Kasumi-1 (cell line): ENCODE measurements at regions not wholly inside any gene's neighbourhood (a gene's known extent, or its start where the extent isn't known, plus 50 kb on each side); places are given as distances from the start of the nearest gene placed in this dataset.

Source experiments
- DNase-seq, 2 experiments: peaks; one replicate each; lab custom pipeline; 2025; lab: John Stamatoyannopoulos, UW

DNA sequence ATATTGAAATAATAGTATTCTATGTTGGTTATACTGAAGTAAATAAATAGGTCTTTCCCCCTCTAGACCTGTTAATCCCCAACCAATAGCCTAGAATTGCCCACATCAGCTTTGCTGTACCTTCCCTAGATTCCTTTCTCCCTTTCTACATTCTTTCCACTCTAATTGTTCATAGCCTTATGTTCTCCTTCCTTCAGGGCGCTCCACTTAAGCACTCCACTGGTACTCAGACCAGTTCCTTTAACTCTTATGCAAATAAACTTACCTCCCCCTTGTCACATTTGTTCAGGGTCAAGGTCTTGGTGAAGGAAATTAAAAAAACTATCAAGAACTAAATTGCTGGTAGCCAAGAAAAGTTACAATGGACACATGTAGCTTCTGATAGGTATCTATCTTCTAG is 294.8 kb downstream of the UTP18 start:
- no peak for DNase-seq

DNA sequence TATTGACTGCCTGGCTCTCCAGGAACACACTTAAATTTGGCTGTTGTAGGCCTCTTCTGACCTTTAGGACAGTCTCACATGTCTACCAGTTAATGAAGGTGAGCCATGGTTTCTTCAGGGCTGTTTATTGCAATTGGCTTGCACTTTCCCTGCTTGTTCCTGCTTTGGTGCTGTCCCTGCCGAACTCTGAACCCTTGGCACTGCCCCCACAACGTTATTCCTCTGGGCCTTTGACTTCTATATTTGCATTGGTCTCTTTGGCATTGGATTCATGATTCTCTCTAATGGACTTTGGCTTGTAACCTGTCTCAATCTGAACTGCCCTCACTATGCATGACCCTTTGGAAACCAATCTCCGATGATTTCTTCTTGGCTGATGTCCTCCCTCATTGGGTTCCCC is 299.4 kb downstream of the UTP18 start:
- no peak for DNase-seq

DNA sequence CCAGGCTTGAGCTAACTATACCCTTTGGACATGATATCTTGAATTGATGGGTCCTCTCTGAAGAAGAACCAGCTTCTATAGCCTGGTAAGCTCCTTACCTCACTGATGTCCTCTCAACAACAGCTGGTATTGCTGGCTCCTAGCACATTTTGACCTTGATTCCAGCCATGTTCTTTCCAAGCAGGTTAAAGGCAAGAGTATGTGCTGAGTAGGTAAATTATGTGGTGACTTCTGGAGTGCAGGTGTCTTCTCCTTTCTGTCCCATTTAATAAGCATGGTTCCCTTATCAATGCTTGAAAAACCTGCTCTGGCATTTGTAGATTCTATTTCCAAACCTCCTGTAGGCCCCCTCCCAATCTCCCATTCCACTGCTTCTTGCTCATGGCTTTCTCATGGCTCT is 300.1 kb downstream of the UTP18 start:
- DNase-seq = no peak

DNA sequence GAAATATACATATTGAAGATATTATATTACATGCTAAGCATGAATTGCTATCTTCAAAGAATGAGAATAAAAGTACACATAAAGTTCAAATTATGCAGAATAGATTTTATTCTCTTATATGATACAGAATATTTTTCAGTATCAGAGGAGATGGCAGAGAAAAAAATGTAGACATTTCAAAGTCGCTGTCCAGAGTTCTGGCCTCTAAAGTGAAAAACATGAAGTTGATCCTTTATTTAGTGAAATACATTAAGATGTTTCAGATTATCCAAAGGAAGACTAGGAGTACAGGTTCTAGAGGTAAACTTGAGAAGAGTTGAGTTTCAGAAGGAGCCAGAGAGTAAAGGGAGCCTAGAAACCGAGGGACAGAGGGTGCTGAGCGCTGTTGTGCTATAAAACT is 303.6 kb downstream of the UTP18 start:
- DNase-seq = peak in 1 of 2 experiments; percentile 17

DNA sequence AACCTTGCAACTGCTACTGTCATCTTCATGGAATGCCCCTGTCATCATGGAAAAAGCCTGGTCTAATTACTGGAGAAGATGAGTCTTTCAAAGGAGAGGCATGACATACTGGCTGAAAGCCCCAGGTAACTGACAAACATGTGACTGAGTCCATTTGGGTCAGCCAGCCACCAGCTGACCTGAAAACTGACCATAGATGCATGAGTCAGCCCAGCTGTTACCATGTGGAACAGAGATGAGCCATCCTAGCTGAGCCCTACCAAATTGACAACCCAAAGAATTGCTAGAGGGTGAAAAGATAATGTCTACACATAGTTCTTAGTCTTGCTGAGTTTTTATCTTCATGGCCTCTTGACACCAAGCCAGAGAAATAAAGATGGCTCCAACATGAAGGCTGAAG is 311.8 kb downstream of the UTP18 start:
- no peak for DNase-seq
